ENCODE measurements at regions not wholly inside any gene's neighbourhood (a gene's known extent, or its start where the extent isn't known, plus 50 kb on each side); places are given as distances from the start of the nearest gene placed in this dataset.

DNA sequence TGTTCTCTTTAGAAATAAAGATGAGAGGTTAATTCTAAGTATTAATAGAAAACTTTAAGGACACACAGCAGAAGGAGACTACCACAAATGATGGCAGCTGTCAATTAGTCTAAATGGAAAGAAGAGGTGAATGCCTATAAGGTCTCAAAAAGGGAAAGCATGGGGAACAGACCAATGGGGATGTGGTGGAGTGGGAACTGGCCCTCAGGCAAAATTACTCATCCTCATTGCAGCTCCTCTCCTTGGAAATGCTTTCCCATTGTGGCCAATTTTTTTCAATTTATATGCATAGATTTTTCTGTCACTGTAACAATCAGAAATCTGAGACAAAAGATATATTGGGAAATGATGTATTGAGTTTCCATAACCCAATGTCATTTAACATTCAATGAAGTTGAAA is 222.9 kb upstream of the DEFB112 start:
- Histone ChIP-seq H3K27ac (ENCODE audit: extremely low read depth, low read depth, low read length) (no peak overlapping the region), H3K4me3 (ENCODE audit: low read depth, low read length) (no peak overlapping the region), H3K9me3 (ENCODE audit: control insufficient read depth, insufficient read depth, low read depth, low read length) (no peaks in the 10 kb centered on the region), H3K4me1 (ENCODE audit: control insufficient read depth, insufficient read depth, low read length) (no peaks in the 10 kb centered on the region), H3K36me3 (ENCODE audit: control insufficient read depth in 2 of 2, insufficient read depth in 1 of 2, low read length in 2 of 2) (no peaks in the 10 kb centered on the region)
- CTCF ChIA-PET: no interaction called here
- TF ChIP-seq, protein P1, sequence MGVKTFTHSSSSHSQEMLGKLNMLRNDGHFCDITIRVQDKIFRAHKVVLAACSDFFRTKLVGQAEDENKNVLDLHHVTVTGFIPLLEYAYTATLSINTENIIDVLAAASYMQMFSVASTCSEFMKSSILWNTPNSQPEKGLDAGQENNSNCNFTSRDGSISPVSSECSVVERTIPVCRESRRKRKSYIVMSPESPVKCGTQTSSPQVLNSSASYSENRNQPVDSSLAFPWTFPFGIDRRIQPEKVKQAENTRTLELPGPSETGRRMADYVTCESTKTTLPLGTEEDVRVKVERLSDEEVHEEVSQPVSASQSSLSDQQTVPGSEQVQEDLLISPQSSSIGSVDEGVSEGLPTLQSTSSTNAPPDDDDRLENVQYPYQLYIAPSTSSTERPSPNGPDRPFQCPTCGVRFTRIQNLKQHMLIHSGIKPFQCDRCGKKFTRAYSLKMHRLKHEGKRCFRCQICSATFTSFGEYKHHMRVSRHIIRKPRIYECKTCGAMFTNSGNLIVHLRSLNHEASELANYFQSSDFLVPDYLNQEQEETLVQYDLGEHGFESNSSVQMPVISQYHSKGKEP (tag by site-specific recombination; IDR thresholded peaks at IDR 0.05): no peak
- TF ChIP-seq ZNF626 (tag by site-specific recombination; IDR thresholded peaks at IDR 0.05) (no peak), ZNF777 (tag by site-specific recombination; IDR thresholded peaks at IDR 0.05; ENCODE audit: borderline replicate concordance) (no peak), ZNF140 (tag by site-specific recombination; IDR thresholded peaks at IDR 0.05) (no peak), ZNF274 (IDR thresholded peaks at IDR 0.05; ENCODE audit: low read length) (no peak), ZNF274 (tag by site-specific recombination; IDR thresholded peaks at IDR 0.05; ENCODE audit: borderline replicate concordance) (no peak), ZBTB48 (tag by site-specific recombination; IDR thresholded peaks at IDR 0.05) (no peak), ZNF114 (tag by site-specific recombination; IDR thresholded peaks at IDR 0.05) (no peak), ZNF549 (tag by site-specific recombination; IDR thresholded peaks at IDR 0.05) (no peak), ZNF837 (tag by site-specific recombination; IDR thresholded peaks at IDR 0.05) (no peak), KLF16 (tag by site-specific recombination; IDR thresholded peaks at IDR 0.05) (no peak), ZNF266 (tag by site-specific recombination; IDR thresholded peaks at IDR 0.05; ENCODE audit: low read depth) (no peak), ZNF174 (tag by site-specific recombination; IDR thresholded peaks at IDR 0.05) (no peak), ZNF707 (tag by site-specific recombination; IDR thresholded peaks at IDR 0.05) (no peak), ZNF394 (tag by site-specific recombination; IDR thresholded peaks at IDR 0.05; ENCODE audit: borderline replicate concordance) (no peak), KLF9 (tag by site-specific recombination; IDR thresholded peaks at IDR 0.05; ENCODE audit: low read depth) (no peak), ZNF2 (tag by site-specific recombination; IDR thresholded peaks at IDR 0.05) (no peak)
- TF ChIP-seq, protein P2, sequence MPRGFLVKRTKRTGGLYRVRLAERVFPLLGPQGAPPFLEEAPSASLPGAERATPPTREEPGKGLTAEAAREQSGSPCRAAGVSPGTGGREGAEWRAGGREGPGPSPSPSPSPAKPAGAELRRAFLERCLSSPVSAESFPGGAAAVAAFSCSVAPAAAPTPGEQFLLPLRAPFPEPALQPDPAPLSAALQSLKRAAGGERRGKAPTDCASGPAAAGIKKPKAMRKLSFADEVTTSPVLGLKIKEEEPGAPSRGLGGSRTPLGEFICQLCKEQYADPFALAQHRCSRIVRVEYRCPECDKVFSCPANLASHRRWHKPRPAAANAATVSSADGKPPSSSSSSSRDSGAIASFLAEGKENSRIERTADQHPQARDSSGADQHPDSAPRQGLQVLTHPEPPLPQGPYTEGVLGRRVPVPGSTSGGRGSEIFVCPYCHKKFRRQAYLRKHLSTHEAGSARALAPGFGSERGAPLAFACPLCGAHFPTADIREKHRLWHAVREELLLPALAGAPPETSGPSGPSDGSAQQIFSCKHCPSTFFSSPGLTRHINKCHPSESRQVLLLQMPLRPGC (tag by site-specific recombination; IDR thresholded peaks at IDR 0.05): no peak
- TF ChIP-seq, protein P3, sequence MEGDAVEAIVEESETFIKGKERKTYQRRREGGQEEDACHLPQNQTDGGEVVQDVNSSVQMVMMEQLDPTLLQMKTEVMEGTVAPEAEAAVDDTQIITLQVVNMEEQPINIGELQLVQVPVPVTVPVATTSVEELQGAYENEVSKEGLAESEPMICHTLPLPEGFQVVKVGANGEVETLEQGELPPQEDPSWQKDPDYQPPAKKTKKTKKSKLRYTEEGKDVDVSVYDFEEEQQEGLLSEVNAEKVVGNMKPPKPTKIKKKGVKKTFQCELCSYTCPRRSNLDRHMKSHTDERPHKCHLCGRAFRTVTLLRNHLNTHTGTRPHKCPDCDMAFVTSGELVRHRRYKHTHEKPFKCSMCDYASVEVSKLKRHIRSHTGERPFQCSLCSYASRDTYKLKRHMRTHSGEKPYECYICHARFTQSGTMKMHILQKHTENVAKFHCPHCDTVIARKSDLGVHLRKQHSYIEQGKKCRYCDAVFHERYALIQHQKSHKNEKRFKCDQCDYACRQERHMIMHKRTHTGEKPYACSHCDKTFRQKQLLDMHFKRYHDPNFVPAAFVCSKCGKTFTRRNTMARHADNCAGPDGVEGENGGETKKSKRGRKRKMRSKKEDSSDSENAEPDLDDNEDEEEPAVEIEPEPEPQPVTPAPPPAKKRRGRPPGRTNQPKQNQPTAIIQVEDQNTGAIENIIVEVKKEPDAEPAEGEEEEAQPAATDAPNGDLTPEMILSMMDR (tag by site-specific recombination; IDR thresholded peaks at IDR 0.05): no peak
- TF ChIP-seq, protein P4, sequence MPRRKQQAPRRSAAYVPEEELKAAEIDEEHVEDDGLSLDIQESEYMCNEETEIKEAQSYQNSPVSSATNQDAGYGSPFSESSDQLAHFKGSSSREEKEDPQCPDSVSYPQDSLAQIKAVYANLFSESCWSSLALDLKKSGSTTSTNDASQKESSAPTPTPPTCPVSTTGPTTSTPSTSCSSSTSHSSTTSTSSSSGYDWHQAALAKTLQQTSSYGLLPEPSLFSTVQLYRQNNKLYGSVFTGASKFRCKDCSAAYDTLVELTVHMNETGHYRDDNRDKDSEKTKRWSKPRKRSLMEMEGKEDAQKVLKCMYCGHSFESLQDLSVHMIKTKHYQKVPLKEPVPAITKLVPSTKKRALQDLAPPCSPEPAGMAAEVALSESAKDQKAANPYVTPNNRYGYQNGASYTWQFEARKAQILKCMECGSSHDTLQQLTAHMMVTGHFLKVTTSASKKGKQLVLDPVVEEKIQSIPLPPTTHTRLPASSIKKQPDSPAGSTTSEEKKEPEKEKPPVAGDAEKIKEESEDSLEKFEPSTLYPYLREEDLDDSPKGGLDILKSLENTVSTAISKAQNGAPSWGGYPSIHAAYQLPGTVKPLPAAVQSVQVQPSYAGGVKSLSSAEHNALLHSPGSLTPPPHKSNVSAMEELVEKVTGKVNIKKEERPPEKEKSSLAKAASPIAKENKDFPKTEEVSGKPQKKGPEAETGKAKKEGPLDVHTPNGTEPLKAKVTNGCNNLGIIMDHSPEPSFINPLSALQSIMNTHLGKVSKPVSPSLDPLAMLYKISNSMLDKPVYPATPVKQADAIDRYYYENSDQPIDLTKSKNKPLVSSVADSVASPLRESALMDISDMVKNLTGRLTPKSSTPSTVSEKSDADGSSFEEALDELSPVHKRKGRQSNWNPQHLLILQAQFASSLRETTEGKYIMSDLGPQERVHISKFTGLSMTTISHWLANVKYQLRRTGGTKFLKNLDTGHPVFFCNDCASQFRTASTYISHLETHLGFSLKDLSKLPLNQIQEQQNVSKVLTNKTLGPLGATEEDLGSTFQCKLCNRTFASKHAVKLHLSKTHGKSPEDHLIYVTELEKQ (tag by site-specific recombination; IDR thresholded peaks at IDR 0.05; ENCODE audit: borderline replicate concordance): no peak
- TF ChIP-seq, protein P5, sequence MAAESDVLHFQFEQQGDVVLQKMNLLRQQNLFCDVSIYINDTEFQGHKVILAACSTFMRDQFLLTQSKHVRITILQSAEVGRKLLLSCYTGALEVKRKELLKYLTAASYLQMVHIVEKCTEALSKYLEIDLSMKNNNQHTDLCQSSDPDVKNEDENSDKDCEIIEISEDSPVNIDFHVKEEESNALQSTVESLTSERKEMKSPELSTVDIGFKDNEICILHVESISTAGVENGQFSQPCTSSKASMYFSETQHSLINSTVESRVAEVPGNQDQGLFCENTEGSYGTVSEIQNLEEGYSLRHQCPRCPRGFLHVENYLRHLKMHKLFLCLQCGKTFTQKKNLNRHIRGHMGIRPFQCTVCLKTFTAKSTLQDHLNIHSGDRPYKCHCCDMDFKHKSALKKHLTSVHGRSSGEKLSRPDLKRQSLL (tag by site-specific recombination; IDR thresholded peaks at IDR 0.05): no peak
- POLR2A ChIA-PET: no interaction called here

All from HEK293 (cell line).